Astrocyte (in vitro differentiated cells and primary cell): ENCODE measurements at regions not wholly inside any gene's neighbourhood (a gene's known extent, or its start where the extent isn't known, plus 50 kb on each side); places are given as distances from the start of the nearest gene placed in this dataset.
"Not testable (repeated sequence)": the region's sequence is repeated elsewhere in the genome, so short reads cannot be mapped to it uniquely, and the experiment has no call there.

Experiments used
- DNase-seq: peaks from one replicate; pipeline ENCODE4 v3.0.0-alpha.2; 2010; ENCODE audit warnings: low read depth
- FAIRE-seq: peaks from 2 replicates; lab custom pipeline; 2011; peaks lifted over from hg19 to GRCh38; lab: Jason Lieb, UNC
- H2AFZ ChIP-seq: 2 replicates; pipeline ENCODE4 v1.6.0; 2012; ENCODE audit warnings: low read depth, low read length, inconsistent platforms
- H3K27ac ChIP-seq: 2 replicates; pipeline ENCODE4 v1.5.1; 2011; ENCODE audit warnings: low read depth, low read length, inconsistent platforms
- H3K27me3 ChIP-seq: 2 replicates; pipeline ENCODE4 v1.6.0; 2011; ENCODE audit warnings: low read length, inconsistent platforms; ENCODE audit not compliant: insufficient read depth
- H3K36me3 ChIP-seq: 2 replicates; pipeline ENCODE4 v1.5.1; 2011; ENCODE audit warnings: low read length, inconsistent platforms; ENCODE audit not compliant: insufficient read depth
- H3K4me1 ChIP-seq: 2 replicates; pipeline ENCODE4 v1.5.1; 2011; ENCODE audit warnings: low read length, inconsistent platforms; ENCODE audit not compliant: insufficient read depth
- H3K4me2 ChIP-seq: 2 replicates; pipeline ENCODE4 v1.6.0; 2012; ENCODE audit warnings: low read length, inconsistent platforms
- H3K4me3 ChIP-seq: 2 replicates; pipeline ENCODE4 v1.5.1; 2011; ENCODE audit warnings: low read depth, mild to moderate bottlenecking, low read length, inconsistent platforms; ENCODE audit not compliant: insufficient read depth
- H3K79me2 ChIP-seq: 2 replicates; pipeline ENCODE4 v1.6.0; 2012; ENCODE audit warnings: mild to moderate bottlenecking, low read length, inconsistent platforms; ENCODE audit not compliant: insufficient read depth
- H3K9ac ChIP-seq: 2 replicates; pipeline ENCODE4 v1.6.0; 2012; ENCODE audit warnings: mild to moderate bottlenecking, low read length, inconsistent platforms
- H3K9me3 ChIP-seq: 2 replicates; pipeline ENCODE4 v1.5.1; 2012; ENCODE audit warnings: low read depth, mild to moderate bottlenecking, low read length, inconsistent platforms; ENCODE audit not compliant: insufficient read depth
- H4K20me1 ChIP-seq: 2 replicates; pipeline ENCODE4 v1.6.0; 2012; ENCODE audit warnings: low read length, inconsistent platforms; ENCODE audit not compliant: insufficient read depth
- H3K27ac Mint-ChIP-seq: one replicate; pipeline ENCODE4 v1.8.0; 2021; ENCODE audit warnings: mild to moderate bottlenecking, mixed read lengths; ENCODE audit not compliant: unreplicated experiment
- H3K27me3 Mint-ChIP-seq: one replicate; pipeline ENCODE4 v1.8.0; 2021; ENCODE audit warnings: low read depth, mixed read lengths; ENCODE audit not compliant: unreplicated experiment
- H3K36me3 Mint-ChIP-seq: one replicate; pipeline ENCODE4 v1.8.0; 2021; ENCODE audit warnings: low read depth, mixed read lengths; ENCODE audit not compliant: unreplicated experiment
- H3K4me1 Mint-ChIP-seq: one replicate; pipeline ENCODE4 v1.8.0; 2021; ENCODE audit warnings: low read depth, mixed read lengths; ENCODE audit not compliant: unreplicated experiment
- H3K4me3 Mint-ChIP-seq: one replicate; pipeline ENCODE4 v1.8.0; 2021; ENCODE audit warnings: mild to moderate bottlenecking, moderate library complexity, mixed read lengths; ENCODE audit not compliant: unreplicated experiment
- H3K9me3 Mint-ChIP-seq: one replicate; pipeline ENCODE4 v1.8.0; 2021; ENCODE audit warnings: mild to moderate bottlenecking, mixed read lengths; ENCODE audit not compliant: unreplicated experiment
- CTCF ChIP-seq: IDR thresholded peaks from 2 replicates; pipeline ENCODE4 v1.5.1; 2011; ENCODE audit warnings: low read depth, mild to moderate bottlenecking, inconsistent platforms, low read length, moderate library complexity; ENCODE audit not compliant: insufficient read depth
- EZH2 ChIP-seq: IDR thresholded peaks from 2 replicates; pipeline ENCODE4 v1.6.1; 2012; ENCODE audit warnings: mild to moderate bottlenecking, low read length, inconsistent platforms; ENCODE audit not compliant: insufficient read depth

- DNase-seq (peak; percentile 31), FAIRE-seq (no peak)
- Mint-ChIP-seq H3K9me3 (no peaks in the 10 kb centered on the region), H3K4me1 (no peaks in the 10 kb centered on the region), H3K27me3 (no peaks in the 10 kb centered on the region), H3K36me3 (no peaks in the 10 kb centered on the region), H3K4me3 (no peak overlapping the region), H3K27ac (no peak overlapping the region)
- peaks cover 2% of the 10 kb centered on the region for H3K4me1 ChIP-seq
- H3K9me3 ChIP-seq = no peaks in the 10 kb centered on the region
- no peak overlapping the region for H3K4me2 ChIP-seq
- no peaks in the 10 kb centered on the region for H4K20me1 ChIP-seq
- H3K9ac ChIP-seq = no peak overlapping the region
- TF ChIP-seq EZH2 (no peak), CTCF (peak; percentile 18)
- no peaks in the 10 kb centered on the region for H3K79me2 ChIP-seq
- no peak overlapping the region for H2AFZ ChIP-seq
- no peak overlapping the region for H3K4me3 ChIP-seq
- H3K36me3 ChIP-seq = no peaks in the 10 kb centered on the region
- H3K27ac ChIP-seq = no peak overlapping the region
- no peaks in the 10 kb centered on the region for H3K27me3 ChIP-seq
Observed at GRCh38 chr10:32210306-32211045, 136.5 kb downstream of the EPC1 start.

GRCh38 chr10:32208005-32208404 is 139.0 kb downstream of the EPC1 start:
- H3K9me3 ChIP-seq, H3K27ac Mint-ChIP-seq, H3K4me1 ChIP-seq, H3K27me3 Mint-ChIP-seq, H3K9me3 Mint-ChIP-seq, FAIRE-seq, DNase-seq, H3K27ac ChIP-seq, H3K36me3 Mint-ChIP-seq, H3K36me3 ChIP-seq, H3K4me1 Mint-ChIP-seq, H3K79me2 ChIP-seq, H4K20me1 ChIP-seq, H3K4me3 ChIP-seq, H3K27me3 ChIP-seq, H3K9ac ChIP-seq, H3K4me3 Mint-ChIP-seq, H3K4me2 ChIP-seq, H2AFZ ChIP-seq: not testable (repeated sequence)

GRCh38 chr10:32207544-32207943 is 139.4 kb downstream of the EPC1 start:
- Mint-ChIP-seq H3K27me3 (no peaks in the 10 kb centered on the region), H3K36me3 (no peaks in the 10 kb centered on the region), H3K9me3 (peaks cover 6% of the 10 kb centered on the region), H3K4me1 (no peaks in the 10 kb centered on the region), H3K4me3 (no peak overlapping the region), H3K27ac (no peak overlapping the region)
- Histone ChIP-seq H3K4me1 (peaks cover 4% of the 10 kb centered on the region), H3K4me2 (no peak overlapping the region), H2AFZ (no peak overlapping the region), H3K9me3 (no peaks in the 10 kb centered on the region), H3K79me2 (no peaks in the 10 kb centered on the region), H3K9ac (no peak overlapping the region), H3K27me3 (no peaks in the 10 kb centered on the region), H3K27ac (no peak overlapping the region), H3K4me3 (no peak overlapping the region), H4K20me1 (no peaks in the 10 kb centered on the region), H3K36me3 (no peaks in the 10 kb centered on the region)
- TF ChIP-seq CTCF (peak; percentile 55), EZH2 (no peak)
- DNase-seq (no peak), FAIRE-seq (no peak)
